NT2/D1 (cell line): ENCODE measurements at regions not wholly inside any gene's neighbourhood (a gene's known extent, or its start where the extent isn't known, plus 50 kb on each side); places are given as distances from the start of the nearest gene placed in this dataset.

Experiments
- DNase-seq: peaks from one replicate; pipeline ENCODE4 v3.0.0-alpha.2; 2011; ENCODE audit warnings: low read depth, low spot score
- H3K27me3 ChIP-seq: 2 replicates; pipeline ENCODE4 v1.6.0; 2011; ENCODE audit warnings: mild to moderate bottlenecking; ENCODE audit not compliant: insufficient read length, insufficient read depth
- H3K36me3 ChIP-seq: 2 replicates; pipeline ENCODE4 v1.6.1; 2011; ENCODE audit warnings: mild to moderate bottlenecking, low read length, mixed read lengths; ENCODE audit not compliant: insufficient read depth, insufficient read length
- H3K4me1 ChIP-seq: 2 replicates; pipeline ENCODE4 v1.5.1; 2011; ENCODE audit not compliant: insufficient read depth, insufficient read length
- H3K4me3 ChIP-seq: 2 replicates; pipeline ENCODE4 v1.5.1; 2011; ENCODE audit warnings: low read depth; ENCODE audit not compliant: insufficient read length
- H3K9ac ChIP-seq: 2 replicates; pipeline ENCODE4 v1.6.0; 2011; ENCODE audit warnings: low read depth; ENCODE audit not compliant: insufficient read length
- H3K9me3 ChIP-seq: 2 replicates; pipeline ENCODE4 v1.5.1; 2011; ENCODE audit warnings: mild to moderate bottlenecking, low read length; ENCODE audit not compliant: insufficient read depth
- SUZ12 ChIP-seq: IDR thresholded peaks from 2 replicates; pipeline ENCODE4 v1.6.1; 2011; ENCODE audit not compliant: insufficient read length, insufficient read depth; ENCODE audit errors: extremely low read depth
- YY1 ChIP-seq: IDR thresholded peaks from 2 replicates; pipeline ENCODE4 v1.6.1; 2011; ENCODE audit not compliant: insufficient read length, insufficient read depth
- ZNF274 ChIP-seq: IDR thresholded peaks from 2 replicates; pipeline ENCODE4 v1.6.1; 2011; ENCODE audit warnings: mild to moderate bottlenecking, low read depth, low read length

DNA sequence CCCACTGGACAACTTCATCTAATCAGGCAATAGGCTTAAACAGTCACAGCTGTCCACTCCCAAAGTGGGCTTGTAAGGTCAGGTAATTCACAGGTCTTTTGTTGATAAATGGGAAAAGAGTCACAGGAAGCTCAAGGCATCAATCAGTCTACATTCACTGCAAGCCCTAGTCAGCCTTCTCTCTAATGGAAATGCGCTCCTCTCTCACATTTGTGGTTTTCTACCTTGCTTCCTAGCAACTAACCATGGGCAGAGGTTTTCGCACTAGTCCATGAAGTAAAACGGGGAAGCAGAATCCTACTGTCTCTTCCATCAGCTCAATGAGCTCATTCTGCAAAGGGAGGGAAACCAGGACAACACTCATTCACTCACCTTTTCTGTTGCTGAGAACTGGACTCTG lies 53.5 kb upstream of the APBB1IP start:
- Histone ChIP-seq H3K27me3 (no peaks in the 10 kb centered on the region), H3K36me3 (no peaks in the 10 kb centered on the region), H3K4me3 (no peak overlapping the region), H3K9ac (no peak overlapping the region), H3K9me3 (no peaks in the 10 kb centered on the region), H3K4me1 (no peaks in the 10 kb centered on the region)
- DNase-seq = no peak
- TF ChIP-seq ZNF274 (no peak), YY1 (no peak)

DNA sequence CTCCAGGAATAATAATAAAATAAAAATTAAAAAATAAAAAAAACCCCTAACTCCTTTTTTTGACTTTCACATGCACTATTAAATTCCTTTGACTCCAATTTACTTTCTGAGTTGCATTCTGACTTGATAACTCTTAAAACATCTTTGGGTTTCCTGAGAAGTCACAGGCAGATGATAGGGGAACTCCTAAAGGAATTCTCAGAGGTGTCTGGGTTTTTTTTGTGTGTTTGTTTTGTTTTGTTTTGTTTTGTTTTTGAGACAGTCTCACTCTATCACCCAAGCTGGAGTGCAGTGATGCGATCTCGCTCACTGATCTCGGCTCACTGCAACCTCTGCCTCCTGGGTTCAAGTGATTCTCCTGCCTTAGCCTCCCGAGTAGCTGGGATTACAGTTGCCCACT lies 52.7 kb upstream of the APBB1IP start:
- Histone ChIP-seq H3K9me3 (no peaks in the 10 kb centered on the region), H3K36me3 (no peaks in the 10 kb centered on the region), H3K9ac (no peak overlapping the region), H3K27me3 (peaks cover 2% of the 10 kb centered on the region), H3K4me1 (no peaks in the 10 kb centered on the region), H3K4me3 (no peak overlapping the region)
- DNase-seq = no peak
- no peak for TF ChIP-seq YY1
- no peak for TF ChIP-seq ZNF274
- no peak for TF ChIP-seq SUZ12

- Histone ChIP-seq H3K9ac (no peak overlapping the region), H3K36me3 (no peaks in the 10 kb centered on the region), H3K27me3 (peaks cover 5% of the 10 kb centered on the region), H3K4me3 (no peak overlapping the region), H3K4me1 (no peaks in the 10 kb centered on the region), H3K9me3 (no peaks in the 10 kb centered on the region)
- TF ChIP-seq SUZ12 (no peak), YY1 (no peak), ZNF274 (no peak)
- DNase-seq = no peak
These were observed 51.4 kb upstream of the APBB1IP start for GRCh38 chr10:26386781-26387180.
